ENCODE measurements at regions not wholly inside any gene's neighbourhood (a gene's known extent, or its start where the extent isn't known, plus 50 kb on each side); places are given as distances from the start of the nearest gene placed in this dataset.

GRCh38 chr10:128927497-128928161, 539.4 kb upstream of the MGMT start:
- no peaks in the 10 kb centered on the region for H4K20me1 ChIP-seq (ENCODE audit: insufficient read depth)
- DNase-seq: no peak
- H3F3A ChIP-seq (replicated peaks; ENCODE audit: insufficient read depth): no peaks in the 10 kb centered on the region
- H3K4me3 ChIP-seq (ENCODE audit: low read depth in 2 of 2, low read length in 1 of 2): no peak overlapping the region
- no peak overlapping the region for H3K27ac ChIP-seq (ENCODE audit: low read depth in 2 of 2, low read length in 1 of 2)
- ChIA-PET POLR2A (no interaction called here), CTCF (no interaction called here)
- no peaks in the 10 kb centered on the region for H3K9me3 ChIP-seq
- WGBS (ENCODE audit: low lambda C conversion rate): 41% methylated on average over 18 of the region's 20 CpGs
- no peaks in the 10 kb centered on the region for H3K27me3 ChIP-seq (ENCODE audit: insufficient read depth)
- no peak overlapping the region for H3K9ac ChIP-seq
- no peak overlapping the region for H2AFZ ChIP-seq (ENCODE audit: low read depth)
- no peaks in the 10 kb centered on the region for H3K9me2 ChIP-seq
- H3K4me1 ChIP-seq (ENCODE audit: control insufficient read depth in 1 of 2, insufficient read depth in 2 of 2, low read depth in 1 of 2, low read length in 1 of 2): no peaks in the 10 kb centered on the region; a peak in 1 of 4 replicates
- no peak overlapping the region for H3K4me2 ChIP-seq
- H3K36me3 ChIP-seq (replicated peaks in 1 of 2; ENCODE audit: control insufficient read depth in 1 of 2, insufficient read depth in 2 of 2, low read length in 1 of 2): no peaks in the 10 kb centered on the region
- H3K79me2 ChIP-seq (ENCODE audit: insufficient read depth): no peaks in the 10 kb centered on the region
- TF ChIP-seq FOXM1 (IDR thresholded peaks at IDR 0.05; ENCODE audit: low read depth) (no peak), GATA2 (CRISPR knock-in tag; IDR thresholded peaks at IDR 0.05) (no peak), IRF3 (IDR thresholded peaks at IDR 0.05; ENCODE audit: low read depth, low read length) (no peak), PBX3 (IDR thresholded peaks at IDR 0.05) (no peak), FOSL2 (IDR thresholded peaks at IDR 0.05; ENCODE audit: borderline replicate concordance, low read depth) (no peak), NFIC (IDR thresholded peaks at IDR 0.05; ENCODE audit: borderline replicate concordance) (no peak), YY1 (IDR thresholded peaks at IDR 0.05; ENCODE audit: low read depth) (no peak), RFX5 (IDR thresholded peaks at IDR 0.05; ENCODE audit: low read length) (no peak)
- TF ChIP-seq, protein P1, sequence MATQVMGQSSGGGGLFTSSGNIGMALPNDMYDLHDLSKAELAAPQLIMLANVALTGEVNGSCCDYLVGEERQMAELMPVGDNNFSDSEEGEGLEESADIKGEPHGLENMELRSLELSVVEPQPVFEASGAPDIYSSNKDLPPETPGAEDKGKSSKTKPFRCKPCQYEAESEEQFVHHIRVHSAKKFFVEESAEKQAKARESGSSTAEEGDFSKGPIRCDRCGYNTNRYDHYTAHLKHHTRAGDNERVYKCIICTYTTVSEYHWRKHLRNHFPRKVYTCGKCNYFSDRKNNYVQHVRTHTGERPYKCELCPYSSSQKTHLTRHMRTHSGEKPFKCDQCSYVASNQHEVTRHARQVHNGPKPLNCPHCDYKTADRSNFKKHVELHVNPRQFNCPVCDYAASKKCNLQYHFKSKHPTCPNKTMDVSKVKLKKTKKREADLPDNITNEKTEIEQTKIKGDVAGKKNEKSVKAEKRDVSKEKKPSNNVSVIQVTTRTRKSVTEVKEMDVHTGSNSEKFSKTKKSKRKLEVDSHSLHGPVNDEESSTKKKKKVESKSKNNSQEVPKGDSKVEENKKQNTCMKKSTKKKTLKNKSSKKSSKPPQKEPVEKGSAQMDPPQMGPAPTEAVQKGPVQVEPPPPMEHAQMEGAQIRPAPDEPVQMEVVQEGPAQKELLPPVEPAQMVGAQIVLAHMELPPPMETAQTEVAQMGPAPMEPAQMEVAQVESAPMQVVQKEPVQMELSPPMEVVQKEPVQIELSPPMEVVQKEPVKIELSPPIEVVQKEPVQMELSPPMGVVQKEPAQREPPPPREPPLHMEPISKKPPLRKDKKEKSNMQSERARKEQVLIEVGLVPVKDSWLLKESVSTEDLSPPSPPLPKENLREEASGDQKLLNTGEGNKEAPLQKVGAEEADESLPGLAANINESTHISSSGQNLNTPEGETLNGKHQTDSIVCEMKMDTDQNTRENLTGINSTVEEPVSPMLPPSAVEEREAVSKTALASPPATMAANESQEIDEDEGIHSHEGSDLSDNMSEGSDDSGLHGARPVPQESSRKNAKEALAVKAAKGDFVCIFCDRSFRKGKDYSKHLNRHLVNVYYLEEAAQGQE (IDR thresholded peaks at IDR 0.05; ENCODE audit: low read depth, low read length): no peak

- no peak overlapping the region for H3K9ac ChIP-seq
- H4K20me1 ChIP-seq (ENCODE audit: insufficient read depth): no peaks in the 10 kb centered on the region
- H3K4me3 ChIP-seq (ENCODE audit: low read depth in 2 of 2, low read length in 1 of 2): no peak overlapping the region
- no peak overlapping the region for H3K4me2 ChIP-seq
- no peaks in the 10 kb centered on the region for H3K36me3 ChIP-seq (replicated peaks in 1 of 2; ENCODE audit: control insufficient read depth in 1 of 2, insufficient read depth in 2 of 2, low read length in 1 of 2)
- TF ChIP-seq TAF1 (IDR thresholded peaks at IDR 0.05; ENCODE audit: borderline replicate concordance, low read depth, low read length): no peak
- TF ChIP-seq GABPA (IDR thresholded peaks at IDR 0.05; ENCODE audit: low read depth): no peak
- no peak for TF ChIP-seq POLR2AphosphoS5 (IDR thresholded peaks at IDR 0.05; ENCODE audit: low read depth, low read length)
- TF ChIP-seq USF2 (IDR thresholded peaks at IDR 0.05; ENCODE audit: borderline replicate concordance, low read depth, low read length): no peak
- TF ChIP-seq PBX3 (IDR thresholded peaks at IDR 0.05): no peak
- no peak for TF ChIP-seq YY1 (IDR thresholded peaks at IDR 0.05; ENCODE audit: low read depth)
- TF ChIP-seq MAX (IDR thresholded peaks at IDR 0.05; ENCODE audit: low read depth): no peak
- H3K27me3 ChIP-seq (ENCODE audit: insufficient read depth): no peaks in the 10 kb centered on the region
- H3F3A ChIP-seq (replicated peaks; ENCODE audit: insufficient read depth): no peaks in the 10 kb centered on the region
- WGBS (ENCODE audit: low lambda C conversion rate): 74% methylated on average over 20 of the region's 33 CpGs
- no peaks in the 10 kb centered on the region; a peak in 1 of 4 replicates for H3K4me1 ChIP-seq (ENCODE audit: control insufficient read depth in 1 of 2, insufficient read depth in 2 of 2, low read depth in 1 of 2, low read length in 1 of 2)
- ChIA-PET CTCF (no interaction called here), POLR2A (no interaction called here)
- no peaks in the 10 kb centered on the region for H3K79me2 ChIP-seq (ENCODE audit: insufficient read depth)
- H3K27ac ChIP-seq (ENCODE audit: low read depth in 2 of 2, low read length in 1 of 2): no peak overlapping the region
- no peak for DNase-seq
- H2AFZ ChIP-seq (ENCODE audit: low read depth): no peak overlapping the region
- no peaks in the 10 kb centered on the region for H3K9me3 ChIP-seq
- no peaks in the 10 kb centered on the region for H3K9me2 ChIP-seq
Observed at GRCh38 chr10:128928231-128928836, 538.7 kb upstream of the MGMT start.
